Lower leg skin (tissue), 3 donors: ENCODE measurements at regions not wholly inside any gene's neighbourhood (a gene's known extent, or its start where the extent isn't known, plus 50 kb on each side); places are given as distances from the start of the nearest gene placed in this dataset.

Experiments used
- CTCF ChIP-seq, 3 donors: fragments of 450-650 bp; IDR thresholded peaks; one replicate each; pipeline ENCODE4 v1.5.1; 2016; ENCODE audit warnings: antibody characterized with exemption in 3 of 3, mild to moderate bottlenecking in 3 of 3, moderate library complexity in 2 of 3
- POLR2A ChIP-seq, 2 donors: fragments of 450-650 bp; IDR thresholded peaks; one replicate each; pipeline ENCODE4 v1.6.1; 2016 to 2017; ENCODE audit warnings: antibody characterized with exemption in 2 of 2, mild to moderate bottlenecking in 1 of 2, moderate library complexity in 1 of 2

GRCh38 chr15:23860290-23861245 lies 173.5 kb upstream of the NDN start:
- TF ChIP-seq CTCF (IDR thresholded peaks at IDR 0.05) (no peak), POLR2A (IDR thresholded peaks at IDR 0.05) (no peak)
